OCI-LY1 (cell line): ENCODE measurements at regions not wholly inside any gene's neighbourhood (a gene's known extent, or its start where the extent isn't known, plus 50 kb on each side); places are given as distances from the start of the nearest gene placed in this dataset.

Experiments used
- EZH2 ChIP-seq: fragments of 200-600 bp; sonication (generic), shearing (Covaris generic); IDR thresholded peaks from 2 replicates; pipeline ENCODE4 v1.8.0; 2017; ENCODE audit warnings: borderline replicate concordance, mixed run types, mild to moderate bottlenecking, antibody characterized with exemption, low read length, moderate library complexity, mixed read lengths
- TF ChIP-seq, protein P1 (sequence below): fragments of 200-600 bp; sonication (generic), shearing (Covaris generic); IDR thresholded peaks from 2 replicates; pipeline ENCODE4 v1.5.1; 2017; ENCODE audit warnings: mild to moderate bottlenecking, antibody characterized with exemption, low read length, moderate library complexity, mixed read lengths

DNA sequence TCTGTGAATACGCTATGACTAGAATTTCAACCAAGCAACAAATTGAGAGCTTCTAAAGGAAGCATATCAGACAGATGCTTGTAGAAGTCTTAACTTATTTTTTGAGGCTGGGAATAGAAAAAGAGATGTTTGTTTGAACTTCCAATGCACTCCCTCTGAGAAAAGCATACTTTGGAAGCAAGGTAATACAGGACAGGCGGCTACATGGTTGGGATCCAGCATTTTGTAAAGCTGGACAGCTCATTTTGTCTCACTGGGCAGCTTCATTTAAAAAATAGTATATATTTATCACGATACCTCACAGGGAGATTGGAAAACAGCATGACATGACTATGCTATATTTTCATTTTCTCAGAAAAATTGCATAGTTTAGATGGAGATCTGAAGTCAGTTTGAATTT, 821.3 kb upstream of the API5 start:
- TF ChIP-seq, protein P1, sequence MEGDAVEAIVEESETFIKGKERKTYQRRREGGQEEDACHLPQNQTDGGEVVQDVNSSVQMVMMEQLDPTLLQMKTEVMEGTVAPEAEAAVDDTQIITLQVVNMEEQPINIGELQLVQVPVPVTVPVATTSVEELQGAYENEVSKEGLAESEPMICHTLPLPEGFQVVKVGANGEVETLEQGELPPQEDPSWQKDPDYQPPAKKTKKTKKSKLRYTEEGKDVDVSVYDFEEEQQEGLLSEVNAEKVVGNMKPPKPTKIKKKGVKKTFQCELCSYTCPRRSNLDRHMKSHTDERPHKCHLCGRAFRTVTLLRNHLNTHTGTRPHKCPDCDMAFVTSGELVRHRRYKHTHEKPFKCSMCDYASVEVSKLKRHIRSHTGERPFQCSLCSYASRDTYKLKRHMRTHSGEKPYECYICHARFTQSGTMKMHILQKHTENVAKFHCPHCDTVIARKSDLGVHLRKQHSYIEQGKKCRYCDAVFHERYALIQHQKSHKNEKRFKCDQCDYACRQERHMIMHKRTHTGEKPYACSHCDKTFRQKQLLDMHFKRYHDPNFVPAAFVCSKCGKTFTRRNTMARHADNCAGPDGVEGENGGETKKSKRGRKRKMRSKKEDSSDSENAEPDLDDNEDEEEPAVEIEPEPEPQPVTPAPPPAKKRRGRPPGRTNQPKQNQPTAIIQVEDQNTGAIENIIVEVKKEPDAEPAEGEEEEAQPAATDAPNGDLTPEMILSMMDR = no peak
- no peak for TF ChIP-seq EZH2
